GM12864 (cell line): ENCODE measurements at regions not wholly inside any gene's neighbourhood (a gene's known extent, or its start where the extent isn't known, plus 50 kb on each side); places are given as distances from the start of the nearest gene placed in this dataset.

Experiments used
- DNase-seq: peaks from one replicate; pipeline ENCODE4 v3.0.0-alpha.2; 2011; ENCODE audit warnings: low read depth
- H3K4me3 ChIP-seq: 2 replicates; pipeline ENCODE4 v1.5.1; 2011; ENCODE audit warnings: mild to moderate bottlenecking, low read depth, low read length, control low read depth
- CTCF ChIP-seq: IDR thresholded peaks from 2 replicates; pipeline ENCODE4 v1.5.1; 2011; ENCODE audit warnings: low read depth, mild to moderate bottlenecking, moderate library complexity, low read length, control low read depth, inconsistent platforms; ENCODE audit errors: missing control alignments

GRCh38 chr6:118761645-118762044 lies 110.3 kb upstream of the CEP85L start:
- no peak for TF ChIP-seq CTCF
- no peak for DNase-seq

DNA sequence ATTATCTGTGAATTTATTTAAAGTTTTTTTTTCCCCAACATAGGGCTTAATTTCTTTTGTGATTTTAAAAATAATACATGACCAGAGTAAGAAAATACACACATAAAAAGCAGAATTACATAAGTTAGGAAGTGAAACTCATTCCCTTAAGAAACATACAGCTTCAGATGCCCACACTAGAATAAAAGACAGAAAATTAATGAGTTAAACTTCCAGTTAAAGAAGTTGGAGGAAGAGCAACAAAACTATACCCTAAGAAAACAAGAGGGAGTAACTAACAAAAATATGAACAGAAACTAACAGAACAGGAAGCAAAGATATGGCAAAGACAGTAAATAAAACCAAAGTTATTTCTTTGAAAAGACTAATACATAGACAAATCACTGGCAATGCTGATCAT lies 107.6 kb upstream of the CEP85L start:
- no peak for TF ChIP-seq CTCF
- no peak for DNase-seq
- H3K4me3 ChIP-seq, result no peak overlapping the region

More at GRCh38 chr6:118761645-118762044, 110.3 kb upstream of the CEP85L start:
- no peak overlapping the region for H3K4me3 ChIP-seq

GRCh38 chr6:118755941-118756646 lies 104.7 kb upstream of the CEP85L start:
- no peak overlapping the region for H3K4me3 ChIP-seq
- DNase-seq, result no peak
- TF ChIP-seq CTCF, result no peak

DNA sequence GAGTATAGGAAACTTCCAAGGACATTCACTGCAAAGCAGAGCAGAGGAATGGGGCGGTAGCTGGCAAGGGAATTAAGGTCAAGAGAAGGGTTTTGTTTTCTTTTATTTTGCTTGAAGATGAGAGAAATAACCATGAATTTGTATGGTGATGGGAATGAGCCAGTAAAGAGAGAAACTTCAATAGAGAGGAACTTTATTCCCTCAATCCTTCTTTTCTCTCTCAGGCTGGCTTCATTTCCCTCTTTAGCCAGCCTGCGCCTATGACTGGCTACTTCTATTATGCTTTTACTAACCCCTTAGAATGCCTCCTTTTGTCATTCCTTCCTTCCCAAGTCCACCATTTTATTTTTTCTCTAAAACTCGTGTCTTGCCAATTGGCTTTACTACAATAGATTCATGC lies 101.4 kb upstream of the CEP85L start:
- DNase-seq, result no peak
- TF ChIP-seq CTCF, result no peak
- no peak overlapping the region for H3K4me3 ChIP-seq

GRCh38 chr6:118751072-118751471 lies 99.7 kb upstream of the CEP85L start:
- TF ChIP-seq CTCF, result no peak
- H3K4me3 ChIP-seq, result no peak overlapping the region
- no peak for DNase-seq

DNA sequence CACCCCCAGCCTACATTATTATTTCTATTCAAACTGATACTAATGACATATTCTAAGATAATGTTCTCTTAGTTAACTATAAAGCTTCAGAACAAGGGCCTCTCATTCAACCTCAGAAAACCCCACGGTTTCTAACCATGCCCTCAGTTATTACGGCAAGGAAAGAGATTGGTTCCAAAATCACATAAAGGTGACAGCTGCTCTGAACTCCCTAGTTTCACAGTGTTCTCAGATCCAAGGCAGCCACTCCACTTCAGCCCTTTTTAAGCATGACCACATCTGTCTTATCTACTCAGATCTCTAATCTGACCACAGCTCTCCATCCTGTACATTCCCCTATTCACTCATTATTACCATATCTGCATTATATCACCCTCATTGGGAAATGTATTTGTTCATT lies 98.8 kb upstream of the CEP85L start:
- no peak overlapping the region for H3K4me3 ChIP-seq
- no peak for DNase-seq
- TF ChIP-seq CTCF, result no peak
